ENCODE measurements at regions not wholly inside any gene's neighbourhood (a gene's known extent, or its start where the extent isn't known, plus 50 kb on each side); places are given as distances from the start of the nearest gene placed in this dataset.
"Not testable (repeated sequence)": the region's sequence is repeated elsewhere in the genome, so short reads cannot be mapped to it uniquely, and the experiment has no call there.

DNA sequence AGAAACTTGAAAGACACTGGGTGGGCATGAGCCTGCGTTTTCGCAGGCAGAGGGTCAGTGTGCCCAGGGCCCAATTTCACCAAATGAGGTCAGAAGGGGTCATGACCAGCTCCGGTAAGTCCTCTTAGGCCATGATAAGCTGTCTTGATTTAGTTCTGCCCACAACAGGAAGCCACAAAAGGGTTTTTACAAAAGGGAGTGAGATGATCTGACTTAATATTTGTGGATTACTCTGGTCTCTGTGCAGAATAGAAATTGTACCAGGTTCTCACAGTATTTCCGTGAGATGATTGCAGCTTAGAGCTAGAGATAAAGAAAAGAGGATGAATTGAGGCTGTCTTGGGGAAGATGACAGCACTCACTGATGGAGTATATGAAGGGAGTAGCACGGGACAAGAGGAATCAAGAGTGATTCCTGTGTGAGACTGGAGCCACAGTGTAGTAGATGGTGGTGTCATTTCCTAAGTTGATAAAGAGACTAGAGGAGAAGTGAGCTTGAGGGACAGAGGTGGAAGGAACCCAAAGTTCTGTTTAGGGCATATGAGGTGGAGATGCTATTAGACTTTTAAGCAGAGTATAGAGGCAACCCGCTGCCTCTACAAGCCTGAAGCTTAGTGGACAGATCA lies 288.3 kb upstream of the AMIGO2 start:
- DNase-seq (ENCODE audit: low spot score in 2 of 2): no peak
- intact Hi-C loops (cut with DNase I): no loop called here
- Histone ChIP-seq H3K27me3 (no peaks in the 10 kb centered on the region), H3K27ac (no peak overlapping the region), H3K9me3 (no peaks in the 10 kb centered on the region), H3K4me3 (no peak overlapping the region), H3K36me3 (no peaks in the 10 kb centered on the region), H3K4me1 (peaks cover 0 to 4% of the 10 kb centered on the region in 2 donors)
- TF ChIP-seq, protein P1, sequence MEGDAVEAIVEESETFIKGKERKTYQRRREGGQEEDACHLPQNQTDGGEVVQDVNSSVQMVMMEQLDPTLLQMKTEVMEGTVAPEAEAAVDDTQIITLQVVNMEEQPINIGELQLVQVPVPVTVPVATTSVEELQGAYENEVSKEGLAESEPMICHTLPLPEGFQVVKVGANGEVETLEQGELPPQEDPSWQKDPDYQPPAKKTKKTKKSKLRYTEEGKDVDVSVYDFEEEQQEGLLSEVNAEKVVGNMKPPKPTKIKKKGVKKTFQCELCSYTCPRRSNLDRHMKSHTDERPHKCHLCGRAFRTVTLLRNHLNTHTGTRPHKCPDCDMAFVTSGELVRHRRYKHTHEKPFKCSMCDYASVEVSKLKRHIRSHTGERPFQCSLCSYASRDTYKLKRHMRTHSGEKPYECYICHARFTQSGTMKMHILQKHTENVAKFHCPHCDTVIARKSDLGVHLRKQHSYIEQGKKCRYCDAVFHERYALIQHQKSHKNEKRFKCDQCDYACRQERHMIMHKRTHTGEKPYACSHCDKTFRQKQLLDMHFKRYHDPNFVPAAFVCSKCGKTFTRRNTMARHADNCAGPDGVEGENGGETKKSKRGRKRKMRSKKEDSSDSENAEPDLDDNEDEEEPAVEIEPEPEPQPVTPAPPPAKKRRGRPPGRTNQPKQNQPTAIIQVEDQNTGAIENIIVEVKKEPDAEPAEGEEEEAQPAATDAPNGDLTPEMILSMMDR (IDR thresholded peaks at IDR 0.05): no peak

DNA sequence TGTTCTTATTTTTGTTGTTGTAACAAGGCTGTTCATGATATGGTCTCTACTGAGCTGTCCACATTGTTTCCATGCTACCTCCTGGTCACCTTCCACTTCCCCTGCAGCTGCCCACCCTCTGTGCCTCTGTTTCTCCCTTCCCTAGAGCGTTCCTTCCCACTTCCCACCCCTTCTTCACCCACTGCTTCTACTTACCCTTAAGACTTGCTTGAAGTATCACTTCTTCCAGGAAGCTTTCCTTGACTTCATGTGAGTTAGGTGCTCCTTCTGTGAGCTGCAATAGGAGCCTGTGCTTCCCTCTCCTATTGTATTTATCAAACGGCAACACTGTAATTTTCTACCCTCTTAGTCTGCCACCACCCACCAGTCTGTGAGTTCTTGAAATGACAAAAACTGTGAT lies 286.8 kb upstream of the AMIGO2 start:
- intact Hi-C loops (cut with DNase I): no loop called here
- no peak for DNase-seq (ENCODE audit: low spot score in 2 of 2)

DNA sequence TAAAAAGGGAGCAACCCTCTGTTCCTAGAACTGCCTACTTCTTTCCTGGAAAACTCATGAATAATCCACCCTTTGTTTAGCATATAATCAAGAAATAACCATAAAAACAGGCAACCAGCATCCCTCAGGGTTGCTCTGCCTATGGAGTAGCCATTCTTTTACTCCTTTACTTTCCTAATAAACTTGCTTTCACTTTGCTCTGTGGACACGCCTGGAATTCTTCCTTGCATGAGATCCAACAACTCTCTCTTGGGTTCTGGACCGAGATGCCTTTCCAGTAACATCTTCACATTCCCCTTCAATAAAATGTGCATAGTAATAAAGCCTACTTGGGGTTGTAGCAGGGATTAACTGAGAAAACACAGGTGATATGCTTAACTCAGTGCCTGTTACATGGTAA lies 286.4 kb upstream of the AMIGO2 start:
- TF ChIP-seq, protein P1 (IDR thresholded peaks at IDR 0.05): no peak
- no peak overlapping the region for H3K27ac ChIP-seq
- no peak for DNase-seq (ENCODE audit: low spot score in 2 of 2)
- intact Hi-C loops (cut with DNase I): no loop called here
- no peaks in the 10 kb centered on the region for H3K36me3 ChIP-seq
- peaks cover 0 to 4% of the 10 kb centered on the region in 2 donors for H3K4me1 ChIP-seq
- no peaks in the 10 kb centered on the region for H3K27me3 ChIP-seq
- H3K9me3 ChIP-seq: no peaks in the 10 kb centered on the region
- H3K4me3 ChIP-seq: no peak overlapping the region

More for the DNA sequence above, 286.8 kb upstream of the AMIGO2 start:
- TF ChIP-seq, protein P1 (IDR thresholded peaks at IDR 0.05): no peak
- Histone ChIP-seq H3K4me3 (no peak overlapping the region), H3K27ac (no peak overlapping the region), H3K36me3 (no peaks in the 10 kb centered on the region), H3K4me1 (peaks cover 0 to 4% of the 10 kb centered on the region in 2 donors), H3K9me3 (no peaks in the 10 kb centered on the region), H3K27me3 (no peaks in the 10 kb centered on the region)

DNA sequence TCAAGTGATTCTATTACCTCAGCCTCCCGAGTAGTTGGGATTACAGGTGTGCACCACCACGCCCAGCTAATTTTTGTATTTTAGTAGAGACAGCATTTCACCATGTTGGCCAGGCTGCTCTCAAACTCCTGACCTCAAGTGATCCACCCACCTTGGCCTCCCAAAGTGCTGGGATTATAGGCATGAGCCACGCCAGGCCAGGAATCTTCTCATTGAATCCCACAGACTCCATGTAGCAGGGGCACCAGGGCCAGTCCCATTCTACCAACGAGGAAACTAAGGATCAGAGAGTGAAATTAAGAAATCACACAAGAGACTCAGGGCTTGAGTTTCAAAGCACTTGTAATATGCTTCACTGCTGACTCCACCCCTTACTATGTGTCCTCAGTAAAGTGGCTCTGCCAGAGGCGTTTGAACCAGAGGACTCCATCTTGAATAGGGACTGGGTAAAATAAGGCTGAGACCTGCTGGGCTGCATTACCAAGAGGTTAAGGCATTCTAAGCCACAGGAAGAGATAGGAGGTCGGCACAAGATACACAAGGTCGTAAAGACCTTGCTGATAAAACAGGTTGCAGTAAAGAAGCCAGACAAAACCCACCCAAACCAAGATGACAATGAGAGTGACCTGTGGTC lies 285.8 kb upstream of the AMIGO2 start:
- DNase-seq (ENCODE audit: low spot score in 2 of 2); H3K27ac ChIP-seq; H3K36me3 ChIP-seq; H3K27me3 ChIP-seq; H3K4me3 ChIP-seq; H3K4me1 ChIP-seq; H3K9me3 ChIP-seq; intact Hi-C loops (cut with DNase I): not testable (repeated sequence)

DNA sequence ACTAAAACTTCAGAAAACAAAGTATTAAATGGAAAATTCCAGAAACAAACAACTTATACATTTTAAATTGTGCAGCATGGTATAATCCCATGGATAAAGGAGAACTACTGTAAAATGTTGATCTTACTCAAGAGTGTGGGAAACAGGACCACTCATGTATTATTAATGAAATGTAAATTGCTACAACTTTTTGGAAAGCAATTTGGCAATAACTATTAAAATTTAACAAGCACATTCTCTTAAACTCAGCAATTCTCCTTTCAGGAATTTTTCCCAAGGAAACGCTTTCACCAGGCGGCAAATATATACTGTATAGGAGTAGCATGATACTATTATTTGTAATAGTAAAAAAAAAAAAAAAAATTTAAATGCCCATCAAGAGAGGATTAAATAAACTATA lies 284.5 kb upstream of the AMIGO2 start:
- H3K36me3 ChIP-seq: no peaks in the 10 kb centered on the region
- no peak overlapping the region for H3K27ac ChIP-seq
- no peak overlapping the region for H3K4me3 ChIP-seq
- no peak for DNase-seq (ENCODE audit: low spot score in 2 of 2)
- TF ChIP-seq, protein P1 (IDR thresholded peaks at IDR 0.05): no peak
- no peaks in the 10 kb centered on the region for H3K9me3 ChIP-seq
- no peaks in the 10 kb centered on the region for H3K27me3 ChIP-seq
- peaks cover 0 to 4% of the 10 kb centered on the region in 2 donors for H3K4me1 ChIP-seq
- intact Hi-C loops (cut with DNase I): no loop called here

DNA sequence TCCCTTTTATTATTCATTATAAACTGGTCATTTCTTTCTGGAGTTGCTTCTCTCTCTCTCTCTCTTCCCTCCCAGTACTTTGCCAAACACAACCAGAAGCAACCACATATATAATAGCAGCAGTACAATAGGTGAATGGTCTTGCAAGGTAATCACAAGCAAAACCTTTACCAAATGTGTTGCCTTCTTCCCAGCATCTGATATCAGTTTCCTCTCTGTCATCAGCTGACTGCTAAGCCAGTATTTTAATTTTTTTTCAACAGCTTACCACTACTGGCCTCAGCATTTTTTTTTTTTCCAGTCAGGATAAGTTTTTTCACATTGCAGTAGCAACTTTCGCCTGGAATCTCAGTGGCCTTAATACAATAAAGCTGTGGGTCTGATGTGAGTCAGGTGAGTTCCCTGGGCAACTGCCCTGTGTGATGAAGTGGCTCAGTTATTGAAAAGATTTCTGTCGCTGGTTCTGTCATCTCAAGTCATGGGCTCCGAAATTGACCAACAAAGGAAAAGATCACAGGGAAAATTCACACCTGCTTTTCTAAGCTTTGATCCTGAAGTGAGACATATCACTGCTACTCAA lies 282.5 kb upstream of the AMIGO2 start:
- no peak for DNase-seq (ENCODE audit: low spot score in 2 of 2)
- Histone ChIP-seq H3K4me1 (peaks cover 0 to 4% of the 10 kb centered on the region in 2 donors), H3K27me3 (no peaks in the 10 kb centered on the region), H3K9me3 (no peaks in the 10 kb centered on the region), H3K4me3 (no peak overlapping the region), H3K27ac (no peak overlapping the region), H3K36me3 (no peaks in the 10 kb centered on the region)
- intact Hi-C loops (cut with DNase I): no loop called here
- TF ChIP-seq, protein P1 (IDR thresholded peaks at IDR 0.05): no peak

All from ascending aorta (tissue), 2 donors.